ENCODE measurements at regions not wholly inside any gene's neighbourhood (a gene's known extent, or its start where the extent isn't known, plus 50 kb on each side); places are given as distances from the start of the nearest gene placed in this dataset.

DNA sequence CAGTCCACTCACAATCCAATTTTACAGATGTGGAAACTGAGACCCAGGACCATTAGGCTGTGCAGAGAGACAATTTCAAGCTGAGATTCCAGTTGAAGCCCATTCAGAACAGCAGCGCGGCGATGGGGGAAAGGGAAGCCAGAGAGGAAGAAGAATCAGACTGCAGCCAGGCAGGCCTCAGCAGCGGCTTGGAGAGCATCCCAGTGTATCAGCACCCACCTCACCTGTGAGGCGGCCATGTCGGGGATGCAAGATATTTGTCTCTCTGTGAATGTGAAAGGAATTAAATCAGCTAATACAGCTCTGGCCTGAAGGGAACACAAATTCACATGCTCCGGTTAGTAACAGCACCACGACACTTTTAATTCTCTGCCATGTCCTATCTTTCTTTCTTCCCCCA, 198.0 kb upstream of the SOX11 start:
- TF ChIP-seq, protein P1, sequence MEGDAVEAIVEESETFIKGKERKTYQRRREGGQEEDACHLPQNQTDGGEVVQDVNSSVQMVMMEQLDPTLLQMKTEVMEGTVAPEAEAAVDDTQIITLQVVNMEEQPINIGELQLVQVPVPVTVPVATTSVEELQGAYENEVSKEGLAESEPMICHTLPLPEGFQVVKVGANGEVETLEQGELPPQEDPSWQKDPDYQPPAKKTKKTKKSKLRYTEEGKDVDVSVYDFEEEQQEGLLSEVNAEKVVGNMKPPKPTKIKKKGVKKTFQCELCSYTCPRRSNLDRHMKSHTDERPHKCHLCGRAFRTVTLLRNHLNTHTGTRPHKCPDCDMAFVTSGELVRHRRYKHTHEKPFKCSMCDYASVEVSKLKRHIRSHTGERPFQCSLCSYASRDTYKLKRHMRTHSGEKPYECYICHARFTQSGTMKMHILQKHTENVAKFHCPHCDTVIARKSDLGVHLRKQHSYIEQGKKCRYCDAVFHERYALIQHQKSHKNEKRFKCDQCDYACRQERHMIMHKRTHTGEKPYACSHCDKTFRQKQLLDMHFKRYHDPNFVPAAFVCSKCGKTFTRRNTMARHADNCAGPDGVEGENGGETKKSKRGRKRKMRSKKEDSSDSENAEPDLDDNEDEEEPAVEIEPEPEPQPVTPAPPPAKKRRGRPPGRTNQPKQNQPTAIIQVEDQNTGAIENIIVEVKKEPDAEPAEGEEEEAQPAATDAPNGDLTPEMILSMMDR (IDR thresholded peaks at IDR 0.05): no peak
- no peak for TF ChIP-seq EZH2 (IDR thresholded peaks at IDR 0.05)

Data from neural progenitor cell (in vitro differentiated cells).